ENCODE measurements at regions not wholly inside any gene's neighbourhood (a gene's known extent, or its start where the extent isn't known, plus 50 kb on each side); places are given as distances from the start of the nearest gene placed in this dataset.

DNA sequence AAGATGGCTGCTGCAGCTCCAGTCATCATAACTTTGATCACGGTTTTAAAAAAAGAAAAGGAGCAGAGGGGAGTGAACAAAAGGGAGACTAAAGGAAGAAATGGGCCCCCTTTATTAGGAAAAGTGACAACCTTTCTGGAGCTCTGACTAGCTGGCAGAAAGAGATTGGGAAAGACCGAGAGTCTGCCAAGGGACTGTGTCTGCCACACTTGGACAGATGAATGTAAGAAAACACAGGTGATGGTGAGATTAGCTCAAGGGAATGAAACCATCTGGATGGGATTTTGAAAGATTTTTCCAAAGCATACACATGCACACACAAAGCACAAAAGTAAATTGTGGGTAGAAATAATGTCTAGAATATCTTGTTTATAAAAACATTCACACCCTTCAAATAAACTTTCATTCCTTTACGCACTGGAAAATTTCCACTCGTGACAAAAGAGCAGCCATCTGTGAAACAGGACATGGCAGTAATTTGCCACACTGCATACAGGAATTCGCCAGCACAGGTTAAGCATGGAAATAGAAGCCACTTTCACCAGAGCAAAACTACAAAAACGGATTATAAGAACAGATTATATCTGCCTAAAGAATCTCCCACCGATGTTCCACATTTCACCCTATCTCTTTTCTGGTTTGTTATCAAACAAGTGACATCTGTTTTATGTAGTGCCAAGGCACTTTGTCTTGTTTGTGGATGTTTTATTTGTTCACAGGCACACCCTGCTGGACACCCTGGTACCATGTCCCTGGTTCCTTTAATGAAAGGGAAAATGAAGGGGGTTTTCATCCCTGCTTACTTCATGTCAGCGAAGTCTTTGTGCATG, 819.5 kb downstream of the DIAPH3 start:
- TF ChIP-seq GATA3 (IDR thresholded peaks at IDR 0.05; ENCODE audit: low read depth, low read length) = peak; percentile 81
- TF ChIP-seq GATA2 (IDR thresholded peaks at IDR 0.05; ENCODE audit: low read depth, low read length) = peak; percentile 88

DNA sequence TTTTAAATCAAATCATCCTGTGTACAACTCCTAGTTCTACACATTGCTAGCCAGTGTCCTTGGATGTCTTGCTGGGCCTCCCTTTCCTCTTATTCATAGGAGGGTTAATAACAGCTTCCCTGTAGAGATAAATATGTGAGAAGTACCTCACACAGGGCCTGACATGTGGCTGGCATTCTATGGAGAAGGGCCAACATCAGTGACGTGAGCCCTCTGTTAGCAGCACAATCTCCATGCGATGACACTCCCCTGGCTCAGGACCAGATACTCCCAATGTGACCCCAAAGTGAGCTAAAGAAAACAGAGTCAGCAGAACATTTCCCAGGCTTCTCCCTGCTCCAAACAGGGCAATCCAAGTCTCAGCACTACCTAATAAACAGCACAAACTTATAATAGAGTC, 818.4 kb downstream of the DIAPH3 start:
- TF ChIP-seq GATA3 (IDR thresholded peaks at IDR 0.05; ENCODE audit: low read depth, low read length) = no peak
- no peak for TF ChIP-seq GATA2 (IDR thresholded peaks at IDR 0.05; ENCODE audit: low read depth, low read length)

DNA sequence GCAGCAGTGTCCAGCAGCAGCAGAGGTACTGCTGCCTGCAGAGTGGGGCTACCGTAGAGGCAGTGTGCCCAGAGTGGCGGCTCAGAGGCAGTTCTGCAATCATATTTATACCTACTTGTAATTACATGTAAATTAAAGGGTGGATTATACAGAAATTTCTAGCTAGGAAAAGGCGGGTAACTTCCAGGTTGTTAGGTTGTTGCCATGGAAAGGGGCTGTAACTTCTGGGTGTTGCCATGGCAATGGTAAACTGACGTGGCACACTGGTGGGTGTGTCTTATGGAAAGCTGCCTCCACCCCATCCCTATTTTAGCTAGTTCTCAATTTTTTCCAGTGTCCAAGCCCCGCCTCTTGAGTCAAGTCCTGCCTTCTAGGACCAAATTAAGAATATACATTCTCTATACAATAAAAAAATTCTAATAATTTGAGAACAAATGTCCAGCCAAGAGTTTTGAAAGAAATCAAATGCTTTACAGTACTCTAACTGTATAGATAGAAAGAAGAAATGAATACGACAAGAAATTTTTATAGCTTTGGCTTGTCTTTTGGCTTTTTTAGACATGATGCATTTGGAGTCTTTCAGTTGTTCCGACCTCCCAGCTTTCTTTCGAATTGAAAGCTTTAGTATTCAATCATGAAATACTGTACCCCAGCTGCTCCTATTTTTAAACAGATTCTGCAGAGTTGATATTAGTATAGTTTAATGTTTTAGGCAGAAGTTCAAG, 816.6 kb downstream of the DIAPH3 start:
- TF ChIP-seq GATA2 (IDR thresholded peaks at IDR 0.05; ENCODE audit: low read depth, low read length) (no peak), GATA3 (IDR thresholded peaks at IDR 0.05; ENCODE audit: low read depth, low read length) (no peak)

DNA sequence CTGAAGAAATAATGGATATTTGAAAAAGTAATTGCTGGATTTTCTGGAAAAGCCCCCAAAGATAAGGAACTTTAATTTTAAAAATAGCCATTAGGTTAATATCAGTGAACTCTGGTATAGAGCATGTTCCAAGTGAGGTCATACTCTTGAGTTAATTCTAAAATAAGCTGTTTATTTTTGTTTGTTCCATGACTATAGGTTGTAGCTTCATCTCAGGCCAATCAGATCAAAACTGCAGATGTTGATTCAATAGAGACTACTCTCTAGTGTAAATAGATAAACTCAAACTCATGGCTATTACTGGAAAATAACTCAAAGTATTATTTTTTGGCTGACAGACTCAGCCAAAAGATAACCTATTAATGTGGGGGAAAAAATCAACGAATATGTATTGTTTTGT, 815.1 kb downstream of the DIAPH3 start:
- TF ChIP-seq GATA3 (IDR thresholded peaks at IDR 0.05; ENCODE audit: low read depth, low read length) (no peak), GATA2 (IDR thresholded peaks at IDR 0.05; ENCODE audit: low read depth, low read length) (no peak)

DNA sequence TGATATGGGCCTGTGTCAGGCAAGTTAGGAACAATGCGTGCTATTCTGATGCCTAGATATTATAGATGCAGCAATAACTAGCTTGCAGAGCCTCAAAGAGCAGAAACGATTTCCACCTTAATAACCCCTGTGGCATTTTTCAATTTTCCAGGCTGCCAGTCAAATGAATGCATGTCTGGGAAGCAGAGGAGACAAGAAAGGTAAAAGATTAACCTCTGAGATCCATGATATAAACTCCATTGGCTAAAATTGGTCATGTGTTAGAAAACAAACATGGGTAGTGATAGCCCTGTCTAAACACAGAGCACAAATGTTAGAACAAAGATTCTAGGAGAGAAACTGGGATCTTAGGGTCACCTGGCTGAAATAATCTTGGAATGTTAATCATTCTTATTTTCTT, 811.1 kb downstream of the DIAPH3 start:
- TF ChIP-seq GATA3 (IDR thresholded peaks at IDR 0.05; ENCODE audit: low read depth, low read length) (no peak), GATA2 (IDR thresholded peaks at IDR 0.05; ENCODE audit: low read depth, low read length) (no peak)

DNA sequence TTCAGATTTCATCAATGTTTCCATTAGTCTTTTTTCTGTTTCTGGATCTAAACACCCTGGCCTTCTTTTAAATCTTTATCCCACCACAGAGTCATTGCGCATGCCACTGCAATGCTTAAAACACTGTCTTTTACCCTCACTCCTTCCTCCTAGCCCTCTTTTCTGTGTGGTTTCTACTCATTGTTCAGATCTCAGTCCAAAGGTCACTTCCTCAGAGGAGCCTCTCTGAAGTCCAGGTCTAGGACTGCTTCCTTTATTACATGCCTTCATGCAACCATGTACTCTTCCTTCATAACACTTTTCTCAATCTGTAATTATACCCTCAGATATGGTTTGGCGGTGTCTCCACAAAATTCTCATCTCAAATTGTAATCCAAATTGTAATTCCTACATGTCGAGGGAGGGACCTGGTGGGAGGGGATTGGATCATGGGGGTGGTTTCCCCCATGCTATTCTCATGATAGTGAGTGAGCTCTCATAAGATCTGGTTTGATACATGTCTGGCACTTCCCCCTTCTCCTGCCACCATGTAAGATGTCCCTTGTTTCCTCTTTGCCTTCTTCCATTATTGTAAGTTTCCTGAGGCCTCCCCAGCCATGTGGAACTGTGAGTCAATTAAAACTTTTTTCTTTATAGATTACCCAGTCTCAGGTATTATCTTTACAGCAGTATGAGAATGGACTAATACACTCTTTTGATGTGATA, 808.9 kb downstream of the DIAPH3 start:
- TF ChIP-seq GATA2 (IDR thresholded peaks at IDR 0.05; ENCODE audit: low read depth, low read length) (no peak), GATA3 (IDR thresholded peaks at IDR 0.05; ENCODE audit: low read depth, low read length) (no peak)

DNA sequence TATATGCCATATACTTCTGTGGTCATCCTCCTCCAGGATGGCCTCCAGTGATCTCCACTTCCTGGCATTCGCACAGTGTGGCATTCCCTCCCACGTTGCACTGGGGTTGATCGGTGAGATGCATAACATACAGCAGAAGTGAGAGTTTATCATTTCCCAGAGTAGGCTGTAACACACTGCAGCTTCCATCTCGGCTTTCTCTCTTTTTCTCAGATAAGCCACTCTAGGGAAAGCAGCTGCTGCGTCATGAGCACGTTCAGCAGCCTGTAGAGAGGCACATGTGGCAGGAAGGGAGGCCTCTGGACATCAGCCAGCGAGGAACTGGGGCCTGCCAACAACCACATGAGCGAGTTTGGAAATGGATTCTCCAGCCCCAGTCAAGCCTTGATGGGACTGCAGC, 807.1 kb downstream of the DIAPH3 start:
- TF ChIP-seq GATA2 (IDR thresholded peaks at IDR 0.05; ENCODE audit: low read depth, low read length) = peak; percentile 58; the same call in 1 of the 2 replicates
- TF ChIP-seq GATA3 (IDR thresholded peaks at IDR 0.05; ENCODE audit: low read depth, low read length) = no peak

DNA sequence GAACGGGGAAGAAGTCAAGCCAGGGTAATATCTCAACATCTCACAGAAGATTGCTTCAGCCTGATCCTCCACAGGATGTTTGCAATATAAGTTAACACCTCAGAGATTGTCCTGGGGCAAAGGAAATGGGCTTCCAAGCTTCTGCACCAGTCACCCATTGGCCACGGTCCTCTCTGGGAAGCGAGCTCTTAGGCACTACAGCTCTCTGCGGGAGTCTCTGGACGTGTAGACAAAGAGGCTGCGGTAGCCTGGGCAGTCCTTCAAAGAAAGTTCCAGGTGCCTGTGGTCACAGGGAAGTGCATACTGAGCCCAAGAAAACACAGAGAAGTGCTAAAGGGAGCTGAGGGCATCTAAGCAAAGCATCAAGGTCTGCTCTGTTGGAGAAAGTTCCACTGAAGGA, 805.7 kb downstream of the DIAPH3 start:
- TF ChIP-seq GATA3 (IDR thresholded peaks at IDR 0.05; ENCODE audit: low read depth, low read length) (no peak), GATA2 (IDR thresholded peaks at IDR 0.05; ENCODE audit: low read depth, low read length) (no peak)

DNA sequence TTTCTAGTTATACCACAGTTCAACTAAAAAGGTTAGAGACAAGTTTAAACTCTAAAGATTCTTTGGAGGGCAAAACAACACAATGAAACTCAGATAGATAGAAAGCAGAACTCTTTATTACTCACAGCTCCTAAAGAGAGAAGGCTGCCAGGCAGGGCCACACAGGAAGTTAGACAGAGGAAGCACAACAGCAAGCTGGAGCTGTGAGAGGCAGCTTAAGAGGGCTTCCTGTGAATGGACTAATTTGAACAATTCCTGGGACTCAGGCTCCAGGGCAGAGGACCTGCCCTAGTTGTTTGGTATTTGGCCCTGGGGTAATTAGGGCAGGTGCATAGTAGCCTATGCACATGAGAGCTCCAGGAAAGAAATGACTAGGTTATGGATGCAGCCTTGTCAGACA, 803.6 kb downstream of the DIAPH3 start:
- no peak for TF ChIP-seq GATA2 (IDR thresholded peaks at IDR 0.05; ENCODE audit: low read depth, low read length)

DNA sequence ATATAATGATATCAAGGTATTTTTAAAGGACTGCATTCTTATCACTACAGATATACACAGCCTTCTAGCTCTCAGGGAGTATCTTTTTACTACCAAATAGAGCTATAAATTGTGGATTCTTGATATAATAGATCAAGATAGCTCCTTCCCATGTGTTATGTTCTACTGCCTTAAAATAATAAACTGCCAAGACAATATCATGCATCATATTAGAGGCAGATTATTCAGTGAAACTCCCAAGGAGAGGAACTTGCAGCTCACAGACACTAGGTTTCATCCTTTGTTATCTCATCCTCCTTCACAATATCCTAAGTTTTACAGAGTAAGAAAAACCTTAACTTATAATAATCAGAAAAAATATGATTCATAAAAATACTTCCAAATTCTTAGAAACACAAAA, 802.8 kb downstream of the DIAPH3 start:
- TF ChIP-seq GATA3 (IDR thresholded peaks at IDR 0.05; ENCODE audit: low read depth, low read length) (no peak), GATA2 (IDR thresholded peaks at IDR 0.05; ENCODE audit: low read depth, low read length) (no peak)

DNA sequence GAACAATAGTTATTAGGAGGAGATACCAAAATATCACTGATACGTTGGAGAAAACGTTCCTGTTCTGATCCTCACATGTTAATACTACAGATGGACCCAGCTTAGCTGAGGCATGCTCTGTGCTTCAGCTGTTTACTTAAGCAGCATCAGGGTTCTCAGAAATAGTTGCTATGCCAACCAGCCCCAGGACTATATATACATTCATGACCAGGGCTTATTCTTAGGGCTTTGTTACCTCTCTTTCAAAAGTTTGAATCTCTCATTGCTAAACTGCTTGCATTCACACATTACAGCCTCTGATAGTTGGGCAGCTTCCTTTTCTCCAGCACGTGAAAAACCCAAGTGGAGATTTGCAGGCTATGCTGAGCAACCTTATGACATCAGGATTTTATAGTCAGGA, 800.4 kb downstream of the DIAPH3 start:
- no peak for TF ChIP-seq GATA2 (IDR thresholded peaks at IDR 0.05; ENCODE audit: low read depth, low read length)
- TF ChIP-seq GATA3 (IDR thresholded peaks at IDR 0.05; ENCODE audit: low read depth, low read length) = no peak

DNA sequence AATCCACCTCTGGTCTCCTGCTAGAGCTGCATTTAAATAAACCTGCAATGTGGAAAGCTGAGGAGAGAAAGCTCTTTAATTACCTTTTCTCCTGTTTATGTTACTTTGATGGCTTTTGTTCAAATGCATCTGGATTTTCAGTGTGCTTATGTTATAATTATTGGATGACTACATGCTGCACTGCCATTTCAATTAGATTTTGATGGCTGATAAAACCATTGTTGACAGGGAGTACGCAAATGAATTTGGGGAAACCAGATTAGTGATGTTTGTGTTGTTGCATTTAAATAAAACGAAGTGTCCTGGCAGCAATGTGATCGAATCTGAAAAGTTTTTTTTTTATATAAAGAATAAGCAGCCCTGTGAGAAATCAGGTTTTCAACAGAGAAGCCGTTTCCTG, 799.8 kb downstream of the DIAPH3 start:
- peak; percentile 41 for TF ChIP-seq GATA2 (IDR thresholded peaks at IDR 0.05; ENCODE audit: low read depth, low read length)
- TF ChIP-seq GATA3 (IDR thresholded peaks at IDR 0.05; ENCODE audit: low read depth, low read length) = peak; percentile 63

DNA sequence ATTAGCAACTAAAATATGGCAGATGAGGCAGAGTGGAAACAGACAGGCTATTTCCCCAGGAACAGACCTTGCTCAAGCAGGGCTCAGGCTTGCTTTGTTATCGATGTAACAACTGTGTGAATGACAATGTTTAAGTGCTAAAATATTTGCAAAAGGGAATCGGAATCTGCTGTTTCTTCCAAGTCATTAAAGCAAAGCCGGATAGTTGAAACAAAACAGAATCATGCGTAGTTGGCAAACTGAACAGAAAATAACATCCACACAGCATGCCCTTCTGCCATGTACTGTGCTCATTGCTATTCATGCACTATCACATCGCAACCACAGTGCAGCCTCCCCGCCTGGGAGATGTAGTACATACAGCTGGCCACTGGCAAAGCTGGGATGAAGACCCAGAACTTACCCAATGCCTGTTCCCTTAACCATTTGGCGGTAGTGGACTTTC, 799.1 kb downstream of the DIAPH3 start:
- no peak for TF ChIP-seq GATA3 (IDR thresholded peaks at IDR 0.05; ENCODE audit: low read depth, low read length)

DNA sequence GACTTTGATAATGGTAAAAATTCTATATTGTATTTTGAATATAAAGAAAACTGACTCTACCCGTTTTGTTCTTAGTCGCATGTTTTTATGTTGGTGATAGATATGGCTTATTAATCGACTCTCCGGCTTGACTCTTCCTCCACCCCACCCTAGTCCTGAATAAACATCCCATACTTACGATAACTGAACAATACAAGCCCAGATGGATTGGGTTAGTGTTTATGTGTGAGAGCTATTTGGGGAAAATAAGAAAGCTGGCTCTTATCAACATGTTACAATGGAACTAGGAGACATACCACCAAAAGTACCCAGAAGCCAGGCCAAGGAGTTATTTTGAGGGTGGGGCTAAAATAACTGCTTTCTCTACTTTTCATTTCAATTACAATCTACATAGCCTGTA, 796.3 kb downstream of the DIAPH3 start:
- TF ChIP-seq GATA3 (IDR thresholded peaks at IDR 0.05; ENCODE audit: low read depth, low read length) (no peak), GATA2 (IDR thresholded peaks at IDR 0.05; ENCODE audit: low read depth, low read length) (no peak)

Measured in SH-SY5Y (cell line).